ENCODE measurements at regions not wholly inside any gene's neighbourhood (a gene's known extent, or its start where the extent isn't known, plus 50 kb on each side); places are given as distances from the start of the nearest gene placed in this dataset.

DNA sequence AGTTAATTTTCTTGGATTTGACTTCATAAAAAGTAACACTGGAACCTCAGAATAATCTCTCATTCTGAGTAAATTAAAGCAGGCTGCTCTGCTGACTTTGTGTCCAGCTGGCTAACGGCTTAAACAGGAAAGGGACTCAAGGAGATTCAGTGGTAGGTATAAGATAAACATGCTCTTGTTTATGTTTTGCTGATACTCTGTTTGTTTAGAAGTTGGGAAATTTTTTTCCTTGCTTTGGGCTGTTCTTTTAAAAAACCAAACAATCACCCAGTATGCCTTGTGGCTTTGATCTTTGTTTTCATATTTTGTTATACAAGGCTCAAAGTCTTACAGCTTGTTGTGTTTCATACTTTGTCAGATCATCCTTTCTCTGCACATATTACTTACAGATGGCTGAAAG lies 237.6 kb upstream of the RIOK2 start:
- TF ChIP-seq, protein P1, sequence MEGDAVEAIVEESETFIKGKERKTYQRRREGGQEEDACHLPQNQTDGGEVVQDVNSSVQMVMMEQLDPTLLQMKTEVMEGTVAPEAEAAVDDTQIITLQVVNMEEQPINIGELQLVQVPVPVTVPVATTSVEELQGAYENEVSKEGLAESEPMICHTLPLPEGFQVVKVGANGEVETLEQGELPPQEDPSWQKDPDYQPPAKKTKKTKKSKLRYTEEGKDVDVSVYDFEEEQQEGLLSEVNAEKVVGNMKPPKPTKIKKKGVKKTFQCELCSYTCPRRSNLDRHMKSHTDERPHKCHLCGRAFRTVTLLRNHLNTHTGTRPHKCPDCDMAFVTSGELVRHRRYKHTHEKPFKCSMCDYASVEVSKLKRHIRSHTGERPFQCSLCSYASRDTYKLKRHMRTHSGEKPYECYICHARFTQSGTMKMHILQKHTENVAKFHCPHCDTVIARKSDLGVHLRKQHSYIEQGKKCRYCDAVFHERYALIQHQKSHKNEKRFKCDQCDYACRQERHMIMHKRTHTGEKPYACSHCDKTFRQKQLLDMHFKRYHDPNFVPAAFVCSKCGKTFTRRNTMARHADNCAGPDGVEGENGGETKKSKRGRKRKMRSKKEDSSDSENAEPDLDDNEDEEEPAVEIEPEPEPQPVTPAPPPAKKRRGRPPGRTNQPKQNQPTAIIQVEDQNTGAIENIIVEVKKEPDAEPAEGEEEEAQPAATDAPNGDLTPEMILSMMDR (conservative IDR thresholded peaks at IDR 0.05; ENCODE audit: low read depth, low read length): no peak
- TF ChIP-seq EZH2 (IDR thresholded peaks at IDR 0.05; ENCODE audit: borderline replicate concordance, low read depth, low read length, poor library complexity, severe bottlenecking): no peak
